ENCODE measurements at regions not wholly inside any gene's neighbourhood (a gene's known extent, or its start where the extent isn't known, plus 50 kb on each side); places are given as distances from the start of the nearest gene placed in this dataset.

DNA sequence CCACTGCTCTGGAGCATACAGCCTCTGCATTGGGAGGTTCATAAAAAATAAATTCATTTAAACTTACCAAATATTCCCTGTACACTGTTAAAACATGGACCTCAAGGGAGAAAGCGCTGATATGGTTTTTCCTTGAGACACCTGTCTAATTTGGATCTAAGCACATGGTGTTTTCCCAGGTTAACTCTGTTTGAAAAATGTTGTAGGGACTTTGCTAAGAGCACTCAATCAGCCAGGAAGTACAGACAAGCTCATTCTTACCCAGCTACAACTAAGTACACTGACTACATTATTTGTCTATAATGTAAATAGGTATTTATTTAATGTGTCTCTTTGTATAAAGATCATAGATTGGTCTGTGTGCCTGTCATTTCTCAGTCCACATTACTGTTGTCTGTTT is 61.8 kb upstream of the BCAR3 start:
- H3K27ac ChIP-seq (ENCODE audit: low read length) = no peak overlapping the region
- no peak overlapping the region for H3K9ac ChIP-seq (ENCODE audit: low read length)
- no peaks in the 10 kb centered on the region for H3K79me2 ChIP-seq (ENCODE audit: low read length)
- no peak overlapping the region for H2AFZ ChIP-seq (ENCODE audit: low read depth, low read length)
- no peaks in the 10 kb centered on the region for H4K20me1 ChIP-seq (ENCODE audit: insufficient read depth, low read length)
- no peak overlapping the region for H3K4me2 ChIP-seq (ENCODE audit: low read length)
- H3K4me1 ChIP-seq (ENCODE audit: low read length) = peaks cover 37% of the 10 kb centered on the region
- no peak overlapping the region for H3K4me3 ChIP-seq (ENCODE audit: low read length)
- TF ChIP-seq CTCF (IDR thresholded peaks at IDR 0.05; ENCODE audit: low read depth, low read length) (no peak), EZH2phosphoT487 (IDR thresholded peaks at IDR 0.05; ENCODE audit: low read depth) (no peak)
- H3K27me3 ChIP-seq (ENCODE audit: low read depth, low read length) = no peaks in the 10 kb centered on the region
- peaks cover 12% of the 10 kb centered on the region for H3K36me3 ChIP-seq (replicated peaks; ENCODE audit: low read depth, low read length)
- peaks cover 3% of the 10 kb centered on the region; the same call in 1 of the 2 replicates for H3K9me3 ChIP-seq (ENCODE audit: insufficient read depth, low read length)

DNA sequence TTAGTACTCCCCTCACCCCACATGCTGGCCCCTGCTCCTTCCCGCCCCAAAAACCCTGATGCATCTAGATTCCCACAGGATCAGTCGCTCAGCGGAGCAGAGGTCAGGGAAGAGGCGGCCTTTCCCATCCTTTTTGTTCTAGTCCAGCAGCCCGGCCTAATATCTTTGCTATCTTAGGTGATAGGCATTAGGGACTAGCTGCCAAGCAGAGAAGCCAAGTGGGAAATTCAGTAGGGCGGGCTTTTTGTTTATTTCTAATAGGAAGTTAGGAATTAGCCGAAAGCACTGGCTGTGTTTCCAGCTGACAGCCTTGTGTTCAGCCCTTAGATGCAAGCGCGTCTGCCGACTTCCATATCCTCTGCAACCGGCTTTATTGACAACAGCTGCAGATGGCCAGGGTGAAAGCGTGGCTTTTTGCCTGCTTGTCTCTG is 59.0 kb upstream of the BCAR3 start:
- no peak overlapping the region for H2AFZ ChIP-seq (ENCODE audit: low read depth, low read length)
- H4K20me1 ChIP-seq (ENCODE audit: insufficient read depth, low read length) = no peaks in the 10 kb centered on the region
- H3K4me3 ChIP-seq (ENCODE audit: low read length) = no peak overlapping the region
- H3K36me3 ChIP-seq (replicated peaks; ENCODE audit: low read depth, low read length) = no peaks in the 10 kb centered on the region
- H3K4me1 ChIP-seq (ENCODE audit: low read length) = peaks cover 27% of the 10 kb centered on the region
- TF ChIP-seq CTCF (IDR thresholded peaks at IDR 0.05; ENCODE audit: low read depth, low read length) = no peak
- TF ChIP-seq EZH2phosphoT487 (IDR thresholded peaks at IDR 0.05; ENCODE audit: low read depth) = no peak
- H3K9me3 ChIP-seq (ENCODE audit: insufficient read depth, low read length) = no peaks in the 10 kb centered on the region
- H3K4me2 ChIP-seq (ENCODE audit: low read length) = no peak overlapping the region
- H3K27me3 ChIP-seq (ENCODE audit: low read depth, low read length) = no peaks in the 10 kb centered on the region
- no peak overlapping the region for H3K9ac ChIP-seq (ENCODE audit: low read length)
- H3K27ac ChIP-seq (ENCODE audit: low read length) = no peak overlapping the region
- H3K79me2 ChIP-seq (ENCODE audit: low read length) = no peaks in the 10 kb centered on the region

DNA sequence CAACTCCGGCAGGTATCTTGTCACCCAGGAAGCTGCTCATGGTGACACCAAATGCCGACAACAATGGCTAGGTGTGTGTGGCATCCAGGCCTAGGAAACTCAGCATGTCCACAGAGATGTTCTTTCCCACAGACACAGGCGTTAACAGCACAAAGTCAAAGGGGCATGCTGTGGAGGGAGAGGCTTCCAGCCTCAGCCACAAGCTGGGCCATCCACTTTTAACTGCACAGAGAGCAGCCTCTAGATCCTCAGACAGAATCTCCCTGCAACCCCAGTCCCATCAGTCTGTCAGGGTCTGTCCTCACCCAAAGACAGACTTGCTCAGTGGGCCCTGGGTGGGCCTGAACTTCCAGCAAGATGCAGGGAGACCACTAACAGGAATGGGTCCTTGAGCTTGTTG is 58.5 kb upstream of the BCAR3 start:
- Histone ChIP-seq H3K36me3 (replicated peaks; ENCODE audit: low read depth, low read length) (no peaks in the 10 kb centered on the region), H3K9me3 (ENCODE audit: insufficient read depth, low read length) (no peaks in the 10 kb centered on the region), H3K4me2 (ENCODE audit: low read length) (no peak overlapping the region), H3K9ac (ENCODE audit: low read length) (no peak overlapping the region), H2AFZ (ENCODE audit: low read depth, low read length) (no peak overlapping the region), H4K20me1 (ENCODE audit: insufficient read depth, low read length) (no peaks in the 10 kb centered on the region), H3K4me3 (ENCODE audit: low read length) (no peak overlapping the region), H3K27me3 (ENCODE audit: low read depth, low read length) (no peaks in the 10 kb centered on the region), H3K27ac (ENCODE audit: low read length) (no peak overlapping the region), H3K79me2 (ENCODE audit: low read length) (no peaks in the 10 kb centered on the region), H3K4me1 (ENCODE audit: low read length) (peaks cover 22% of the 10 kb centered on the region)
- no peak for TF ChIP-seq EZH2phosphoT487 (IDR thresholded peaks at IDR 0.05; ENCODE audit: low read depth)
- no peak for TF ChIP-seq CTCF (IDR thresholded peaks at IDR 0.05; ENCODE audit: low read depth, low read length)

- no peaks in the 10 kb centered on the region for H3K9me3 ChIP-seq (ENCODE audit: insufficient read depth, low read length)
- H3K79me2 ChIP-seq (ENCODE audit: low read length) = no peaks in the 10 kb centered on the region
- TF ChIP-seq EZH2phosphoT487 (IDR thresholded peaks at IDR 0.05; ENCODE audit: low read depth) = no peak
- no peak for TF ChIP-seq CTCF (IDR thresholded peaks at IDR 0.05; ENCODE audit: low read depth, low read length)
- H3K36me3 ChIP-seq (replicated peaks; ENCODE audit: low read depth, low read length) = no peaks in the 10 kb centered on the region
- no peak overlapping the region for H3K4me2 ChIP-seq (ENCODE audit: low read length)
- peaks cover 16% of the 10 kb centered on the region for H3K4me1 ChIP-seq (ENCODE audit: low read length)
- no peaks in the 10 kb centered on the region for H4K20me1 ChIP-seq (ENCODE audit: insufficient read depth, low read length)
- H3K27ac ChIP-seq (ENCODE audit: low read length) = no peak overlapping the region
- H3K27me3 ChIP-seq (ENCODE audit: low read depth, low read length) = no peaks in the 10 kb centered on the region
- no peak overlapping the region for H2AFZ ChIP-seq (ENCODE audit: low read depth, low read length)
- no peak overlapping the region for H3K4me3 ChIP-seq (ENCODE audit: low read length)
- no peak overlapping the region for H3K9ac ChIP-seq (ENCODE audit: low read length)
These were observed 57.8 kb upstream of the BCAR3 start for GRCh38 chr1:93739472-93739871.
